Inflammatory macrophage treated with lipopolysaccharide for 1 hour (primary cell): ENCODE measurements at regions not wholly inside any gene's neighbourhood (a gene's known extent, or its start where the extent isn't known, plus 50 kb on each side); places are given as distances from the start of the nearest gene placed in this dataset.
"Not testable (repeated sequence)": the region's sequence is repeated elsewhere in the genome, so short reads cannot be mapped to it uniquely, and the experiment has no call there.

Experiments
- DNase-seq, 2 donors: peaks; one replicate each; pipeline ENCODE4 v3.0.0-alpha.2; 2020 to 2022

GRCh38 chr1:230591678-230592077 is 50.6 kb upstream of the COG2 start:
- DNase-seq, result no peak

- no peak for DNase-seq
Measured at GRCh38 chr1:230589951-230590350, 52.3 kb upstream of the COG2 start.

GRCh38 chr1:230588323-230588746 is 53.9 kb upstream of the COG2 start:
- no peak for DNase-seq

- no peak for DNase-seq
Measured at GRCh38 chr1:230587061-230587460, 55.2 kb upstream of the COG2 start.

- DNase-seq, result no peak
Measured at GRCh38 chr1:230584660-230585059, 57.6 kb upstream of the COG2 start.

GRCh38 chr1:230581446-230582079 is 60.7 kb upstream of the COG2 start:
- DNase-seq, result no peak

GRCh38 chr1:230578616-230579015 is 63.7 kb upstream of the COG2 start:
- DNase-seq, result no peak

- DNase-seq, result no peak
Measured at GRCh38 chr1:230577537-230577936, 64.7 kb upstream of the COG2 start.

GRCh38 chr1:230575886-230576500 is 66.3 kb upstream of the COG2 start:
- DNase-seq, result no peak

- DNase-seq, result no peak
Measured at GRCh38 chr1:230574502-230574901, 67.8 kb upstream of the COG2 start.

- peak; percentile 33 to 38 for DNase-seq
Measured at GRCh38 chr1:230573658-230574057, 68.6 kb upstream of the COG2 start.

GRCh38 chr1:230572121-230573105 is 69.9 kb upstream of the COG2 start:
- peak; percentile 21 to 37 for DNase-seq

GRCh38 chr1:230570724-230571360 is 71.4 kb upstream of the COG2 start:
- DNase-seq, result peak; percentile 33 to 40

GRCh38 chr1:230569201-230569600 is 73.1 kb upstream of the COG2 start:
- DNase-seq, result no peak

- no peak for DNase-seq
Measured at GRCh38 chr1:230568676-230569075, 73.6 kb upstream of the COG2 start.

- DNase-seq, result peak in 1 of 2 donors; percentile 8
Measured at GRCh38 chr1:230568008-230568407, 74.3 kb upstream of the COG2 start.

- no peak for DNase-seq
Measured at GRCh38 chr1:230567221-230567575, 75.1 kb upstream of the COG2 start.

- DNase-seq, result not testable (repeated sequence)
Measured at GRCh38 chr1:230566532-230567220, 75.6 kb upstream of the COG2 start.

- DNase-seq, result no peak
Measured at GRCh38 chr1:230565141-230565540, 77.1 kb upstream of the COG2 start.

GRCh38 chr1:230563591-230563990 is 78.7 kb upstream of the COG2 start:
- no peak for DNase-seq

- DNase-seq, result no peak
Measured at GRCh38 chr1:230561570-230561969, 80.7 kb upstream of the COG2 start.

- DNase-seq, result no peak
Measured at GRCh38 chr1:230558324-230558723, 84.0 kb upstream of the COG2 start.

- no peak for DNase-seq
Measured at GRCh38 chr1:230556453-230556852, 85.8 kb upstream of the COG2 start.
